ENCODE measurements at regions not wholly inside any gene's neighbourhood (a gene's known extent, or its start where the extent isn't known, plus 50 kb on each side); places are given as distances from the start of the nearest gene placed in this dataset.

DNA sequence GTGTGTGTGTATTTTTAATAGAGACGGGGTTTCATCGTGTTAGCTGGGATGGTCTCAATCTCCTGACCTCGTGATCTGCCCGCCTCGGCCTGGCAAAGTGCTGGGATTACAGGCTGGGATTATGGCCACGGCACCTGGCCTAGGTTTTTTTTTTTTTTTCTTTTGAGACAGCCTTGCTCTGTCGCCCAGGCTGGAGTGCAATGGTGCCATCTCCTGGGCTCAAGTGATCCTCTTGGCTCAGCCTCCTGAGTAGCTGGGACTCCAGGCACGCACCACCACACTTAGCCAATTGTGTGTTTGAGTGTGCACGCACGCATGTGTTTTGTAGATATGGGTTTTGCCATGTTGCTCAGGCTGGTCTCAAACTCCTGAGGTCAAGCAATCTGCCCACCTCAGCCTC, 629.8 kb downstream of the ETV1 start:
- Mint-ChIP-seq H3K4me3 (no peak overlapping the region), H3K36me3 (no peaks in the 10 kb centered on the region), H3K4me1 (no peaks in the 10 kb centered on the region), H3K9me3 (no peaks in the 10 kb centered on the region), H3K27ac (no peak overlapping the region), H3K27me3 (no peaks in the 10 kb centered on the region)
- ATAC-seq: no peak

DNA sequence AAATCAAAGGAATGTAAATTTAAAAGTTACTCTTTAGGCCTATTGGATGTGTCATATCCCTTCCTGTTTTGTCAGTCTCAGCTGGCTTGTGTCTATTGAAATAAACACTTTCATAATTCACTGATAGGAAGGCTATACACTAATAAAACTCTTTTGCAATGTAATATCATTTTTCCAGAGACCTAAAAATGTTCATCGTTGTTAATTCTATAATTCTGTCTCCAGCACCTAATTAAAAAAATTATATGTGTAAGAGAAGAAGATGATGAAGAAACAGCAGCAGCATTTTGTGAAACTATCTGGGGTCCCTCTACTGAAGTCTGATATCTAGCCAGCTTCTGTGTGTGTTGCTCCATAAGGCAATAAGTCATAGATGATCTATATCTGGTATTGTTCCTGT, 602.7 kb downstream of the ETV1 start:
- no peaks in the 10 kb centered on the region for H3K27me3 Mint-ChIP-seq
- H3K4me1 Mint-ChIP-seq: no peaks in the 10 kb centered on the region
- no peak overlapping the region for H3K27ac Mint-ChIP-seq
- H3K4me3 Mint-ChIP-seq: no peak overlapping the region
- H3K9me3 Mint-ChIP-seq: peaks cover 2% of the 10 kb centered on the region
- H3K36me3 Mint-ChIP-seq: no peaks in the 10 kb centered on the region
- no peak for ATAC-seq

DNA sequence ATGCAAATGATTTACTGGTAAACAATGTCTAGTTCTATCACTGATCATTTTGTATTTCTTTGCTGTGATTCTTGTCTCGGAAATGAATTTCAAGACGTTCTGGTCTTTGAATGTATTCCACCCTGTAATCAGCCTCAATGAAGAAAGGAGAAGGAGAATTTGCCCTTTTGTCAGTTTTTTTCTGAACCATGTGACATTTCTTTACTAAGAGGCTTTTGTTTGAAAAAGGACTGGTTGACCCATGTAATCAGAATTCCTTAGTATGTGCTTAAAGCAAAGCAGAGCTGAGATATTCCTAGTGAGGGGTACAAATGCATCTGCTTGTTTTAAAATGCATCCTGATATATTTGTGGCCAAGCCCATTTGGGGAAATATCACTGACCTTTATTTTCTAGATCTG, 581.6 kb downstream of the ETV1 start:
- H3K27ac Mint-ChIP-seq: no peak overlapping the region
- H3K4me1 Mint-ChIP-seq: no peaks in the 10 kb centered on the region
- H3K36me3 Mint-ChIP-seq: no peaks in the 10 kb centered on the region
- no peak overlapping the region for H3K4me3 Mint-ChIP-seq
- no peaks in the 10 kb centered on the region for H3K9me3 Mint-ChIP-seq
- no peaks in the 10 kb centered on the region for H3K27me3 Mint-ChIP-seq
- ATAC-seq: no peak

DNA sequence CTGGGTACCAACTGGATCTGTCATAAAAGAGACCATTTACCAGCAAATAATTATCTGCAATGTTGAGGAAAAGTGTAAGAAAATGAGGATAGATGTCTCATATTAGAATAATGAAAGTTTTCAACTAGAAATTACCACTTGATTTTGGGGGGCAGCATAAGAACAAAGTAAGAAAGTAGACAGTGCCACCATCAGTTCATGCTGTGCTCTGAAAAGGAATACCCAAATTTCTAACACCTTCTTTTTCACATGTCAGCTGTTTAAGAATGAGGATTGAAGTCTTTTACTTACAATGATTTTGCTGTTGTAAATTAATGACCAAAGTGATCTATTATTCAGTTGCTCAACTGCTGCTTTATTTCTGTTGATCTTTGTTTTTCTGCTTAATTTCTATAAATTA, 578.3 kb downstream of the ETV1 start:
- Mint-ChIP-seq H3K4me1 (no peaks in the 10 kb centered on the region), H3K4me3 (no peak overlapping the region), H3K27me3 (no peaks in the 10 kb centered on the region), H3K9me3 (no peaks in the 10 kb centered on the region), H3K36me3 (no peaks in the 10 kb centered on the region), H3K27ac (no peak overlapping the region)
- ATAC-seq: no peak

DNA sequence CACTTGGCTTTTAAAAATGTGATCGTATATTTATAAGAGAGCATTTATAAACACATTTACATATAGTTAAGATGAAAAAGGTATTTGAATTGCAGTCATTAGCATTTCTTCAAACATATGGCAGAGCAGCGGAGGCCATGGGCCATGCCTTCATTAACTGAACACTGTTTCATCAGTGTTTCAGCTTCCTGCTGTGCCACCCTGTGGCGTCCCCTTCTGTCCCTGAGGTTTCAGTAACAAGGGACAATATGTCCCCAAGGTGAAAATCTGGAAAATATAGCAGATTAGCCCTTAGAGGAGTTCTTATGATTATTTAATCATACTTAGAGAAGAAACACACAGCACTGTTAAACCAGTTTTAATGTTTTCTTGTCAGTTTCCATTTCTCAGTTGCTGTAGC, 577.8 kb downstream of the ETV1 start:
- ATAC-seq: no peak
- H3K9me3 Mint-ChIP-seq: no peaks in the 10 kb centered on the region
- no peak overlapping the region for H3K4me3 Mint-ChIP-seq
- H3K27ac Mint-ChIP-seq: no peak overlapping the region
- H3K36me3 Mint-ChIP-seq: no peaks in the 10 kb centered on the region
- H3K27me3 Mint-ChIP-seq: no peaks in the 10 kb centered on the region
- no peaks in the 10 kb centered on the region for H3K4me1 Mint-ChIP-seq

DNA sequence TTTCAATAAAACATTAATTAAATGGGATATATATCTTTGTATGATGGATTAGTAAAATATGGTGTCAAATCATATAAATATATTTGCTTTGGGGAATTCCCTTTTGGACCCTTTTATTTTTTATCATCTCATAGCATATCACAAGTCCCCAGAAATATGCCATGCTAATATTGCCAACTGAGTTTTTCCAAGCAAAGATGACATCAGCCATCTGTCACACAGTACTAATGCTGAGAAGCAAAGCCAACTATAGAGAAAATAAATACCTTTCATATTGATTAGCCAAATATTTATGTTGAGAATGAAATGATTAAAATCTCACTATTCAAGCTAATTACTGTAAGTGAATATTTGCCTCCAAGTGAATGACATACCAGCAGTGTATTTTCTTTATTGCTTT, 575.3 kb downstream of the ETV1 start:
- Mint-ChIP-seq H3K9me3 (peaks cover 3% of the 10 kb centered on the region), H3K4me3 (no peak overlapping the region), H3K4me1 (no peaks in the 10 kb centered on the region), H3K36me3 (no peaks in the 10 kb centered on the region), H3K27me3 (no peaks in the 10 kb centered on the region), H3K27ac (no peak overlapping the region)
- no peak for ATAC-seq

DNA sequence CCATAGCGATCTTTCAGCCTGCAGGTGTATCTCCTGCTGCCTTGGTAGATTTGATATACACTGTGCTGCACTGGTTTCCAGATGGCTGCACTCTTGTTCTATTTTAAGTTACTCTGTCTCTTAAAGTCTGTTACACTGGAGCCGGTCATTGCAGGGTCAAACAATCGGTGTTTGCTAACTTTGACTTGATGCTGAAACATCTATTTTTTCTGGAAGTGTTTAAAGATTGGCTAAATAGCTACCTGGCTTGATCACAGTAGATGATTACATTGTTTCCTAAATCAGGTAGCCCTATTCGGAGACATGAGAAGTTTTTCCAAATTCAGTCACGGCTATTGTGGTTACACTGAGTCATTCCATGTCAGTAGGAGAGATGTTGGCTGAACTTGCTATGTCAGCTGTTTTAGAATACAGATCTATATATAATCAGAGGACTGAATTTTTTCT, 574.8 kb downstream of the ETV1 start:
- H3K4me3 Mint-ChIP-seq: no peak overlapping the region
- no peaks in the 10 kb centered on the region for H3K36me3 Mint-ChIP-seq
- H3K9me3 Mint-ChIP-seq: peaks cover 3% of the 10 kb centered on the region
- no peak overlapping the region for H3K27ac Mint-ChIP-seq
- no peaks in the 10 kb centered on the region for H3K27me3 Mint-ChIP-seq
- ATAC-seq: no peak
- H3K4me1 Mint-ChIP-seq: no peaks in the 10 kb centered on the region

DNA sequence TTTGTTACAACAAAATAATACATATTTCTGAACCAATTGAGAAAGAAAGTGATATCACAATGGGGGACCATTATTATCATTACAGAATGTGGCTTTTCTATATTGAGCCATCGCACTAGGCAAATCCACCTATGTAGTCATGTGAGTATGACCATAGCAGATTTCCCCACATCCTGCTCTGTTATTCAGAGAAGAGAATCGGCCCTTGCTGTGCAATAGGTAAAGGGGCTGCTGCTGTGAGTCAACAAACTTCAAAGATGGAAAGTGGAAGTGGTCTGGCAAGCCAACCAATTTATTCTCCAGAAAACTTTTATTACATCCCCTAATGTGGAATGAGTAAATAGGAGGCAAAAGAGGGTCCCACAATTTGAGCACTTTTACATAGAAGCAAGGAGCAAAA, 573.4 kb downstream of the ETV1 start:
- H3K9me3 Mint-ChIP-seq: peaks cover 5% of the 10 kb centered on the region
- H3K4me1 Mint-ChIP-seq: no peaks in the 10 kb centered on the region
- H3K27ac Mint-ChIP-seq: no peak overlapping the region
- H3K4me3 Mint-ChIP-seq: no peak overlapping the region
- no peak for ATAC-seq
- no peaks in the 10 kb centered on the region for H3K27me3 Mint-ChIP-seq
- H3K36me3 Mint-ChIP-seq: no peaks in the 10 kb centered on the region

DNA sequence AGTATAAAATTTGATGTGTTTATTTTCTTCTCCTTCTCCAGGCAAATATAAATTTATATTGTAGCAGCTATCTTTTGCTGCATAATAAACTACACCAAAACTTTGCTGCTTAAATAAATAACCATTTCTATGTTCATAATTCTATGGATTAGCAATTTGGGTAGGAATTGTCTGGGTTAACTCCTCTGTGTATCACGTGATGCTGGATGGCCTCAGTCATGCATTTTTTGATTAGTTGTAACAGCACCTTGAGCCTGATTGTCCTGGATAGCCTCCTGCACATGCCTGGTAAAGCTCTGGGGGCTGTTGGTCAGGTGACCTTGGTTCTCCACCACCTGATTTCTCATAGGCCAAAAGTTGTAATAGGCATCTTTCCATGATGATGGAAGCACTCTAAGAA, 572.9 kb downstream of the ETV1 start:
- H3K27me3 Mint-ChIP-seq: no peaks in the 10 kb centered on the region
- H3K36me3 Mint-ChIP-seq: no peaks in the 10 kb centered on the region
- no peak overlapping the region for H3K27ac Mint-ChIP-seq
- H3K9me3 Mint-ChIP-seq: peaks cover 9% of the 10 kb centered on the region
- H3K4me1 Mint-ChIP-seq: no peaks in the 10 kb centered on the region
- ATAC-seq: no peak
- no peak overlapping the region for H3K4me3 Mint-ChIP-seq

DNA sequence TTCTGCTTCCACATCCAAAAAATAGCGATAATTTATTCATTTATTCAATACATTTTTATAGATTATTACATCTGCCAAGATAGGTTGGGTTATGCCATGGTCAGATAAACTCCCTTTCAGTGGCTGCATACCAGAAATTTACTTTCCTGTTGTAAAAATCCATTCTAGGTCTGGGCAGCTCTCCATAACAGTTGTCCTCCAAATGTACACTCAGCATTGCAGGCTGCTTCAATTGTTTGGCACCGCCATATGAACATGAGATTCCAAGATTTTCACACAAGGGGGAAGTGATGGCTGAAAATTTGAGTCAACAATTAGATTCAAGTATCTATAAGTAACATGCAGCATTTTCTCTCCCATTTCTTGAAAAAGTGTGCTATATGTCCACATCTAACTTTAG, 568.7 kb downstream of the ETV1 start:
- H3K4me1 Mint-ChIP-seq: no peaks in the 10 kb centered on the region
- H3K27me3 Mint-ChIP-seq: no peaks in the 10 kb centered on the region
- no peaks in the 10 kb centered on the region for H3K36me3 Mint-ChIP-seq
- peaks cover 9% of the 10 kb centered on the region for H3K9me3 Mint-ChIP-seq
- no peak overlapping the region for H3K4me3 Mint-ChIP-seq
- H3K27ac Mint-ChIP-seq: no peak overlapping the region
- ATAC-seq: no peak

DNA sequence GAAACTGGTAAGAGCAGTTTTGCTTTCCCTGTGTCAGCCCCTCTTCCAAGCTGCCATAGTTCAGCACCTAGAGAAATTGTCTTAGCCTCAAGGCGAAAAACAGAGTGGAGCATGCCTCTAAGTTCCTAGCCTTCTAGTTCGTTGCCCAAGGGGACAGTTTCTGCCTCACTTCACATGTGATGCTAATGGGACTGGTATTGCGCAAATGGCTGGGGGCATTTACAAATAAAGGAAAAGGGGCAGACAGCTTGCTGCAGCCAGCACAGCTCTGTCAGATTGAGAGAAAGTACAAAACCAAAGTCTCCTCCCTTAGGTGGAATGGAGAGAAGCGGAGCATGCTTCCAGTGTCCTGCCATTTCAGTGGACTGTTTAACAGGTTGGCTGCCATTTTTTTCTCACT, 567.7 kb downstream of the ETV1 start:
- Mint-ChIP-seq H3K4me1 (no peaks in the 10 kb centered on the region), H3K36me3 (no peaks in the 10 kb centered on the region), H3K27ac (no peak overlapping the region), H3K27me3 (no peaks in the 10 kb centered on the region), H3K9me3 (peaks cover 9% of the 10 kb centered on the region), H3K4me3 (no peak overlapping the region)
- ATAC-seq: no peak

DNA sequence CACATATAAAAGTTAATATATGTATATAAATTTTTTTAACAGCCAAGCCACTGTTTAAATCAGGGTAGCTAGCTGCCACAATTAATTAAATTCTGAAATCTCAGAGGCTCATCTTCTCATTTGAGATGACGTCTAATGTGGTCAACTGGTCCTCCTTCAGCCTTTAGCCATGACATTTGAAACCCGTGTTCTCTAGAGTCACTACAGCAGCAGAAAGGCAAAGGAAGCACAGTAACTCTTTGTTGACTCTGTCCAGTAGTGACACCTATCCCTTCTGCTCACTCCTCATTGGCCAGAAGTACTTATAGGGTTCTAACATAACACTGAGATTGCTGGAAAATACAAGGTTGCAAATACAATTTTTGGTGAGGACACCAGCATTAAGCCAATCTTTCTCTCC, 555.5 kb downstream of the ETV1 start:
- no peak overlapping the region for H3K4me3 Mint-ChIP-seq
- H3K36me3 Mint-ChIP-seq: no peaks in the 10 kb centered on the region
- no peaks in the 10 kb centered on the region for H3K9me3 Mint-ChIP-seq
- no peaks in the 10 kb centered on the region for H3K4me1 Mint-ChIP-seq
- H3K27me3 Mint-ChIP-seq: no peaks in the 10 kb centered on the region
- no peak overlapping the region for H3K27ac Mint-ChIP-seq
- ATAC-seq: no peak

DNA sequence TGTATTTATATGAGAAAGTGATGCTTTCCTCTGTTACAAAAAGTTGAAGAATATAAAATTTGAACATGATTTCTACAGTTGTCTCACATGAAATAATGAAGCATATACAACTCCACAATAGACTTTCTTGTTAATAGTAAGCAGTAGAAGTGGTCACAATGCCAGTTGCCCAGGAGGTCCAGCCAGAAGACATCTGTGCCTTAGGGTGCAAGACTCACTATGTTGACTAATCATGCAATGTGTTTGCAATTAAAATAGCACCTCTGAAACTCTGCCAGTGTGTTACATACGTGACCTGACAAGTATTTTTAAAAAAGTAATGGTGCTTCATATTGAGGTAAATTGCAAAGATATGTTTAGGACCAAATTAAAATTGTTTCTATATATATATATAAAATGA, 547.2 kb downstream of the ETV1 start:
- Mint-ChIP-seq H3K4me1 (no peaks in the 10 kb centered on the region), H3K4me3 (no peak overlapping the region), H3K36me3 (no peaks in the 10 kb centered on the region), H3K27me3 (no peaks in the 10 kb centered on the region), H3K27ac (no peak overlapping the region), H3K9me3 (no peaks in the 10 kb centered on the region)
- no peak for ATAC-seq

DNA sequence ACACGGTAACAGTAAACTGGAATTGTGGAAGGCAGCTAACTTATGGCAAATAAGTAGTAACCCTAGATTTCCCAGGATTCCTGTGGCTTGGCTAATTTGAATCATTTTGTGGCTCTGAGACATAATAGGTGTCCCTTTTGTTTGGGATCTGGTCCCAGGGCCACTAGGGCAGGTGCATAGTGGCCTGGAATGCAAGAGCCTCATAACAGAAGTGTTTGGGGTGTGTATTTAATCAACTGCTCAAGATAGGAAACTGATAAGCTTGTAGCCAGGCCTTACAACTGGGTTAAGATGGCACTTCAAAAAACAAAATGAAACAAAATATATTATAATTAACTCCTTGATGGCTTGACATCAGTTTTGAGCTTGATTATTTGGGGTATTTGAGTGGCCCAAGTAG, 541.8 kb downstream of the ETV1 start:
- Mint-ChIP-seq H3K4me3 (no peak overlapping the region), H3K36me3 (no peaks in the 10 kb centered on the region), H3K27ac (no peak overlapping the region), H3K27me3 (no peaks in the 10 kb centered on the region), H3K4me1 (no peaks in the 10 kb centered on the region), H3K9me3 (no peaks in the 10 kb centered on the region)
- no peak for ATAC-seq

DNA sequence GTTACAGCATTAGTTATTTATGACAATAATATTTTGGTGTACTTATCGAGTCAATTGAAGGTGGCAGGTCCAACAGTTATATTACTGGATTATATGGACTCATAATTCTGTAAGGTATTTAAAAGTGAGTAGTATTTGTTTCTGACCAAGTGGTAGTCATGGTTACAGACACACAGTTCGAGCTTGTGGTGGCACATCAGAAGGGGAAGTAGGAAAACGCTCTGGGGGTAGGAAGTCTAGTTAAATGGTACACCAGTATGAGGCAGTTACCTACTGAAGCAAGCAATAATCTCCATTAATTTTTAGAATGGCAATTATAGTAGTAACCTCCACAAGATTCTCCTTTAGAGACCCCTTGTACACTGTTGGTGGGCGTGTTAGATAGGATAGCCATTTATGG, 541.2 kb downstream of the ETV1 start:
- H3K27me3 Mint-ChIP-seq: no peaks in the 10 kb centered on the region
- H3K9me3 Mint-ChIP-seq: no peaks in the 10 kb centered on the region
- peak; percentile 57 for ATAC-seq
- no peaks in the 10 kb centered on the region for H3K36me3 Mint-ChIP-seq
- H3K27ac Mint-ChIP-seq: no peak overlapping the region
- no peak overlapping the region for H3K4me3 Mint-ChIP-seq
- no peaks in the 10 kb centered on the region for H3K4me1 Mint-ChIP-seq

DNA sequence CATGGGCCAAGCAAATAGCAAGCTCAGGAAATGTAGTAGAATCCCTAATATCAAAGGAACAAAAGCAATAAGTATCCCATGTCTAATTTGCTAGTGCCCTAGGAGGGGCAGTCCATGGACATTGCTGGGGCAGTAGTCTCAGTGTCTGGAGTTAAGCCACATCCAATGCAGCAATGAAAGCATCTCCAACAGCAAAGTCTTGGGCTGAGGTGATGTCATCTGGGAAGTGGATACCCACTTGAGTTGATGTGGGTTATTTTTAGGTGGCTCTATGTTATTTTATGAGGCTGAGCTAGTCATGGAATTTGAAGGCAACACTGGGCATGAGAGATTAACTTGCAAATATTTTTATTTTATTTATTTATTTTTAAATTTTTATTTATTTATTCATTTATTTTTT, 540.0 kb downstream of the ETV1 start:
- no peaks in the 10 kb centered on the region for H3K27me3 Mint-ChIP-seq
- no peaks in the 10 kb centered on the region for H3K9me3 Mint-ChIP-seq
- no peaks in the 10 kb centered on the region for H3K36me3 Mint-ChIP-seq
- no peak overlapping the region for H3K4me3 Mint-ChIP-seq
- no peak for ATAC-seq
- no peaks in the 10 kb centered on the region for H3K4me1 Mint-ChIP-seq
- no peak overlapping the region for H3K27ac Mint-ChIP-seq

DNA sequence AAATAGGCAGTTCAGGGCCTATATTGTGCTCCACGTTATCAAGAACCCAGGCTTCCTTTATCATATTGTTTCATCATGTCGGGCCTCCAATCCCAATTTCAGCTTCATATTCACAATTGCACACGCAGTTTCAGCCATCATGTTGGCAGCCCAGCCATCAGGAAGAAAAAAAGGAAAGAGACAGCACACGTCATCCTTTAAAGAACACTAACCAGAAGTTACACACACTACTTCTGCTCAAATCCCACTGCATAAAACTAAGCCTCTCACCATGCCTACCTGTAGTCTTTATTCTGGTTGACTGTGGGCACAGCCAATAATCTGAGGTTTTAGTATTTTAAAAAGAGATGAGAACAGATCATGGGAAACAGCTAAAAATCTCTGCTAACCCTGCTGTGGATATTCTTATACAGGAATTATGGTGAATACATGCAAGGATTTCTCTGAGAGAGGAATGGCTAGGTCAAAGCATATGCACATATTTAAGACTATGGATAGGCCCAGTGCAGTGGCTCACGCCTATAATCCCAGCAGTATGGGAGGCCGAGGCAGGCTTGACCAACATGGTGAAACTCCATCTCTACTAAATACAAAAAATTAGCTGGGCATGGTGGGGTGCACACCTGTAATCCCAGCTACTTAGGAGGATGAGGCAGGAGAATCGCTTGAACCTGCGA, 534.4 kb downstream of the ETV1 start:
- Mint-ChIP-seq H3K27me3 (no peaks in the 10 kb centered on the region), H3K36me3 (no peaks in the 10 kb centered on the region), H3K9me3 (no peaks in the 10 kb centered on the region), H3K27ac (no peak overlapping the region), H3K4me3 (no peak overlapping the region), H3K4me1 (no peaks in the 10 kb centered on the region)
- ATAC-seq: no peak
